SK-N-SH (cell line): ENCODE measurements at regions not wholly inside any gene's neighbourhood (a gene's known extent, or its start where the extent isn't known, plus 50 kb on each side); places are given as distances from the start of the nearest gene placed in this dataset.

Experiments
- CTCF ChIA-PET: fragments of 300-600, 350-600 bp; formaldehyde crosslinking; extraction: SDS; loops from one replicate; lab custom pipeline; 2021; lab: Yijun Ruan, JAX
- POLR2A ChIA-PET: fragments of 350-600 bp; sonication (Branson Sonifier 250); formaldehyde crosslinking; extraction: SDS; loops from one replicate; lab custom pipeline; 2020; ENCODE audit warnings: antibody characterized with exemption, inconsistent platforms; lab: Yijun Ruan, JAX
- DNase-seq: peaks from one replicate; pipeline ENCODE4 v3.0.0; 2012
- H2AFZ ChIP-seq: fragments of 200-600 bp; sonication (generic); 2 replicates; pipeline ENCODE4 v1.8.1; 2016; ENCODE audit warnings: antibody characterized with exemption, mild to moderate bottlenecking, low read depth
- H3F3A ChIP-seq: fragments of 200-600 bp; sonication (generic); replicated peaks from 2 replicates; pipeline ENCODE3; 2016; ENCODE audit warnings: antibody characterized with exemption, mild to moderate bottlenecking; ENCODE audit not compliant: insufficient read depth
- H3K27ac ChIP-seq, 2 experiments: fragments of 200-500 bp in 1 of 2; fragments of 200-600 bp in 1 of 2; sonication (Bioruptor generic) in 1 of 2; sonication (generic), shearing (Covaris generic) in 1 of 2; 2 replicates each; pipeline versions ENCODE4 v1.5.1 to v1.6.1; 2014 to 2016; ENCODE audit warnings: low read depth in 2 of 2, inconsistent platforms in 1 of 2, low read length in 1 of 2, mild to moderate bottlenecking in 1 of 2, mixed read lengths in 1 of 2
- H3K27me3 ChIP-seq: fragments of 200-600 bp; sonication (generic), shearing (Covaris generic); 2 replicates; pipeline ENCODE4 v1.6.1; 2016; ENCODE audit warnings: mixed run types; ENCODE audit not compliant: insufficient read depth
- H3K36me3 ChIP-seq, 2 experiments: fragments of 200-500 bp in 1 of 2; fragments of 200-600 bp in 1 of 2; sonication (Bioruptor generic) in 1 of 2; sonication (generic) in 1 of 2; replicated peaks in 1 of 2; 2 replicates each; pipeline versions ENCODE3 to v1.5.1; 2014 to 2016; ENCODE audit warnings: low read length in 1 of 2, mild to moderate bottlenecking in 1 of 2; ENCODE audit not compliant: insufficient read depth in 2 of 2, control insufficient read depth in 1 of 2
- H3K4me1 ChIP-seq, 2 experiments: fragments of 200-500 bp in 1 of 2; fragments of 200-600 bp in 1 of 2; sonication (Bioruptor generic) in 1 of 2; sonication (generic), shearing (Covaris generic) in 1 of 2; 2 replicates each; pipeline versions ENCODE4 v1.5.1 to v1.6.1; 2014 to 2016; ENCODE audit warnings: low read depth in 1 of 2, low read length in 1 of 2, mixed run types in 1 of 2; ENCODE audit not compliant: insufficient read depth in 2 of 2, control insufficient read depth in 1 of 2
- H3K4me2 ChIP-seq: fragments of 200-600 bp; sonication (generic), shearing (Covaris generic); 2 replicates; pipeline ENCODE4 v1.6.1; 2017; ENCODE audit warnings: mixed run types
- H3K4me3 ChIP-seq, 2 experiments: fragments of 200-500 bp in 1 of 2; fragments of 200-600 bp in 1 of 2; sonication (Bioruptor generic) in 1 of 2; sonication (generic), shearing (Covaris generic) in 1 of 2; 2 replicates each; pipeline versions ENCODE4 v1.5.1 to v1.8.1; 2014 to 2016; ENCODE audit warnings: low read depth in 2 of 2, inconsistent platforms in 1 of 2, low read length in 1 of 2, mild to moderate bottlenecking in 1 of 2, mixed read lengths in 1 of 2, moderate library complexity in 1 of 2
- H3K79me2 ChIP-seq: fragments of 200-600 bp; sonication (generic); 2 replicates; pipeline ENCODE4 v1.8.1; 2017; ENCODE audit warnings: mild to moderate bottlenecking; ENCODE audit not compliant: insufficient read depth
- H3K9ac ChIP-seq: fragments of 200-600 bp; sonication (generic); 2 replicates; pipeline ENCODE4 v1.6.1; 2017; ENCODE audit warnings: mixed run types
- H3K9me2 ChIP-seq: fragments of 200-600 bp; sonication (generic); 2 replicates; pipeline ENCODE4 v1.6.1; 2017; ENCODE audit warnings: mixed run types
- H3K9me3 ChIP-seq: fragments of 200-600 bp; sonication (generic); 2 replicates; pipeline ENCODE4 v1.6.1; 2017; ENCODE audit warnings: mixed run types, mild to moderate bottlenecking, moderate library complexity
- H4K20me1 ChIP-seq: fragments of 200-600 bp; sonication (generic); 2 replicates; pipeline ENCODE4 v1.6.1; 2017; ENCODE audit warnings: mild to moderate bottlenecking, mixed run types; ENCODE audit not compliant: insufficient read depth
- CHD2 ChIP-seq: fragments of 150-350 bp; IDR thresholded peaks from 2 replicates; pipeline ENCODE4 v1.6.1; 2018; ENCODE audit warnings: low read length; ENCODE audit not compliant: partially characterized antibody
- EP300 ChIP-seq, 2 experiments: IDR thresholded peaks; 2 replicates each; pipeline versions ENCODE4 v1.4.0 to v1.6.1; 2012; ENCODE audit warnings: borderline replicate concordance in 1 of 2, low read depth in 1 of 2, low read length in 1 of 2
- FOSL2 ChIP-seq: IDR thresholded peaks from 2 replicates; pipeline ENCODE4 v1.4.0; 2012; ENCODE audit warnings: low read depth, mild to moderate bottlenecking, moderate library complexity, borderline replicate concordance
- GABPA ChIP-seq: IDR thresholded peaks from 2 replicates; pipeline ENCODE4 v1.4.0; 2012; ENCODE audit warnings: low read depth, mild to moderate bottlenecking
- MEF2A ChIP-seq: IDR thresholded peaks from 2 replicates; pipeline ENCODE4 v1.4.0; 2012; ENCODE audit warnings: low read depth, borderline replicate concordance
- MXI1 ChIP-seq: IDR thresholded peaks from 2 replicates; pipeline ENCODE4 v1.6.1; 2012; ENCODE audit warnings: mild to moderate bottlenecking, low read depth, low read length, improper control_type of control experiment
- NFIC ChIP-seq: IDR thresholded peaks from 2 replicates; pipeline ENCODE4 v1.4.0; 2012; ENCODE audit warnings: borderline replicate concordance
- NRF1 ChIP-seq: IDR thresholded peaks from 2 replicates; pipeline ENCODE4 v1.6.1; 2012; ENCODE audit warnings: low read depth, mild to moderate bottlenecking, low read length
- SMC3 ChIP-seq: IDR thresholded peaks from 2 replicates; pipeline ENCODE4 v1.6.1; 2012; ENCODE audit warnings: low read depth, low read length, improper control_type of control experiment
- TAF1 ChIP-seq: IDR thresholded peaks from 2 replicates; pipeline ENCODE4 v1.6.1; 2012; ENCODE audit warnings: low read depth, mild to moderate bottlenecking, low read length, moderate library complexity, borderline replicate concordance
- WGBS: methylation state at CpG from one replicate; pipeline ENCODE4 v1.1.6; 2017; ENCODE audit warnings: low lambda C conversion rate; 5-methylcytosine and 5-hydroxymethylcytosine counted together
- TF ChIP-seq, protein P1 (sequence below): fragments of 200-600 bp; sonication (generic); IDR thresholded peaks from 2 replicates; pipeline ENCODE4 v1.6.1; 2017; ENCODE audit warnings: antibody characterized with exemption, mild to moderate bottlenecking, moderate library complexity
- TF ChIP-seq, protein P2 (sequence below): IDR thresholded peaks from 2 replicates; pipeline ENCODE4 v1.4.0; 2012; ENCODE audit warnings: low read depth
- TF ChIP-seq, protein P3 (sequence below): IDR thresholded peaks from 2 replicates; pipeline ENCODE4 v1.4.0; 2012; ENCODE audit warnings: low read depth, borderline replicate concordance
- TF ChIP-seq, protein P4 (sequence below): fragments of 150-350 bp; IDR thresholded peaks from 2 replicates; pipeline ENCODE4 v1.6.1; 2017; ENCODE audit warnings: antibody characterized with exemption, low read length, low read depth, borderline replicate concordance

DNA sequence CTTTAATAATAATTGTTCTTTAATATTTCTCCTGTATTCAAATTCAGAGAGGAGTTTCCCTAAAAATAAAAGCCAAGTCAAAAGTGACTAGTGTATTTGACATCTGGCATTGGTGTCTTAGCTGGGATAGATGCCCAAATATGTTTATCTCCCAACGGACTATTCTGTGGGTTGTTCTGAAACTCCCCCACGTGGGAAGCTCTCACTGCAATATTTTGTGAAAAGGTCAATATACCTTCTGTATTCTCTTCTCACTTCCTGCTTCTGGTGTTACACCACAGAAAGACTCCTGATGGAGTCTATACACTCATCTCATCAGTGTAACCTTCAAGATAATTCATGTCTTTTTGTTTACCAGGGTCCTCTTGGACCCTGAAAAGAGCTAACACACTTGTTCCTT is 2052.8 kb upstream of the TENM3 start:
- H3K36me3 ChIP-seq, result no peaks in the 10 kb centered on the region
- H3K9me2 ChIP-seq, result no peaks in the 10 kb centered on the region
- TF ChIP-seq, protein P1, sequence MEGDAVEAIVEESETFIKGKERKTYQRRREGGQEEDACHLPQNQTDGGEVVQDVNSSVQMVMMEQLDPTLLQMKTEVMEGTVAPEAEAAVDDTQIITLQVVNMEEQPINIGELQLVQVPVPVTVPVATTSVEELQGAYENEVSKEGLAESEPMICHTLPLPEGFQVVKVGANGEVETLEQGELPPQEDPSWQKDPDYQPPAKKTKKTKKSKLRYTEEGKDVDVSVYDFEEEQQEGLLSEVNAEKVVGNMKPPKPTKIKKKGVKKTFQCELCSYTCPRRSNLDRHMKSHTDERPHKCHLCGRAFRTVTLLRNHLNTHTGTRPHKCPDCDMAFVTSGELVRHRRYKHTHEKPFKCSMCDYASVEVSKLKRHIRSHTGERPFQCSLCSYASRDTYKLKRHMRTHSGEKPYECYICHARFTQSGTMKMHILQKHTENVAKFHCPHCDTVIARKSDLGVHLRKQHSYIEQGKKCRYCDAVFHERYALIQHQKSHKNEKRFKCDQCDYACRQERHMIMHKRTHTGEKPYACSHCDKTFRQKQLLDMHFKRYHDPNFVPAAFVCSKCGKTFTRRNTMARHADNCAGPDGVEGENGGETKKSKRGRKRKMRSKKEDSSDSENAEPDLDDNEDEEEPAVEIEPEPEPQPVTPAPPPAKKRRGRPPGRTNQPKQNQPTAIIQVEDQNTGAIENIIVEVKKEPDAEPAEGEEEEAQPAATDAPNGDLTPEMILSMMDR, result no peak
- TF ChIP-seq, protein P2, sequence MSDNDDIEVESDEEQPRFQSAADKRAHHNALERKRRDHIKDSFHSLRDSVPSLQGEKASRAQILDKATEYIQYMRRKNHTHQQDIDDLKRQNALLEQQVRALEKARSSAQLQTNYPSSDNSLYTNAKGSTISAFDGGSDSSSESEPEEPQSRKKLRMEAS, result no peak
- TF ChIP-seq, protein P3, sequence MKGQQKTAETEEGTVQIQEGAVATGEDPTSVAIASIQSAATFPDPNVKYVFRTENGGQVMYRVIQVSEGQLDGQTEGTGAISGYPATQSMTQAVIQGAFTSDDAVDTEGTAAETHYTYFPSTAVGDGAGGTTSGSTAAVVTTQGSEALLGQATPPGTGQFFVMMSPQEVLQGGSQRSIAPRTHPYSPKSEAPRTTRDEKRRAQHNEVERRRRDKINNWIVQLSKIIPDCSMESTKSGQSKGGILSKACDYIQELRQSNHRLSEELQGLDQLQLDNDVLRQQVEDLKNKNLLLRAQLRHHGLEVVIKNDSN, result no peak
- TF ChIP-seq NFIC, result no peak
- TF ChIP-seq EP300 (IDR thresholded peaks at IDR 0.05; ENCODE audit: borderline replicate concordance in 1 of 2, low read depth in 1 of 2, low read length in 1 of 2), result no peak
- TF ChIP-seq NRF1, result no peak
- TF ChIP-seq CHD2, result no peak
- TF ChIP-seq TAF1, result no peak
- TF ChIP-seq MEF2A, result no peak
- TF ChIP-seq, protein P4, sequence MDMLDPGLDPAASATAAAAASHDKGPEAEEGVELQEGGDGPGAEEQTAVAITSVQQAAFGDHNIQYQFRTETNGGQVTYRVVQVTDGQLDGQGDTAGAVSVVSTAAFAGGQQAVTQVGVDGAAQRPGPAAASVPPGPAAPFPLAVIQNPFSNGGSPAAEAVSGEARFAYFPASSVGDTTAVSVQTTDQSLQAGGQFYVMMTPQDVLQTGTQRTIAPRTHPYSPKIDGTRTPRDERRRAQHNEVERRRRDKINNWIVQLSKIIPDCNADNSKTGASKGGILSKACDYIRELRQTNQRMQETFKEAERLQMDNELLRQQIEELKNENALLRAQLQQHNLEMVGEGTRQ, result no peak
- H3K27ac ChIP-seq, result no peak overlapping the region
- WGBS, result 0% methylated on average over 2 of the region's 2 CpGs
- H3K9ac ChIP-seq, result no peak overlapping the region
- CTCF ChIA-PET, result no interaction called here
- no peaks in the 10 kb centered on the region for H4K20me1 ChIP-seq
- POLR2A ChIA-PET, result no interaction called here
- no peaks in the 10 kb centered on the region for H3F3A ChIP-seq
- no peak overlapping the region for H2AFZ ChIP-seq
- no peaks in the 10 kb centered on the region for H3K79me2 ChIP-seq
- no peak overlapping the region for H3K4me3 ChIP-seq
- H3K27me3 ChIP-seq, result no peaks in the 10 kb centered on the region
- no peak overlapping the region for H3K4me2 ChIP-seq
- no peaks in the 10 kb centered on the region for H3K9me3 ChIP-seq
- no peak for DNase-seq
- H3K4me1 ChIP-seq, result no peaks in the 10 kb centered on the region

DNA sequence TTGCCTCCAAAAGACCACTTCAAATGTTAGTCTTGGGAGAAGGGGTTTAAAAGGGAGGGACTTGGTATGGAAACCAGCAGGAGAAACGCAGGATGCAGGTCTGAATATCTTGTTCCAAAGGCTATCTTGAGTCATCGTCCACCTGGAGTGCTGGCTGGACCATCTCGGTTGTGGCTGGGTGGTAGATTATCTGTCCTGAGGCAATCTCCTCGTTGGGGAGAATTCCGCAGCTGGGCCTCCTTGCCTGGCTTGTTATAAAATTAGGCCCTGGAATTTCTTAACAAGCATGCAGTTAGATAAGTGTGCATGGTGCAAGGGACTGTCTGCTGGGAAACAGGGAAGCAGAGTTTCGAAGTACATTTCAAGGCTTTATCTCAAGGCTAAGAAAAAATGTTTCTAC is 2045.7 kb upstream of the TENM3 start:
- no peaks in the 10 kb centered on the region for H3K27me3 ChIP-seq
- 7% methylated on average over 6 of the region's 6 CpGs for WGBS
- no peaks in the 10 kb centered on the region for H3K4me1 ChIP-seq
- DNase-seq, result no peak
- no peak for TF ChIP-seq MXI1
- no peak for TF ChIP-seq GABPA
- no peak for TF ChIP-seq MEF2A
- TF ChIP-seq SMC3, result no peak
- no peak for TF ChIP-seq FOSL2
- no peak for TF ChIP-seq NFIC
- no peak overlapping the region for H3K4me3 ChIP-seq
- H3K9me2 ChIP-seq, result no peaks in the 10 kb centered on the region
- ChIA-PET CTCF (no interaction called here), POLR2A (no interaction called here)
- H3K9me3 ChIP-seq, result no peaks in the 10 kb centered on the region
- no peaks in the 10 kb centered on the region for H3K79me2 ChIP-seq
- H3K9ac ChIP-seq, result no peak overlapping the region
- H2AFZ ChIP-seq, result no peak overlapping the region
- H3K36me3 ChIP-seq, result no peaks in the 10 kb centered on the region
- H4K20me1 ChIP-seq, result no peaks in the 10 kb centered on the region
- H3K27ac ChIP-seq, result no peak overlapping the region
- no peak overlapping the region for H3K4me2 ChIP-seq
- H3F3A ChIP-seq, result no peaks in the 10 kb centered on the region
